ENCODE measurements at regions not wholly inside any gene's neighbourhood (a gene's known extent, or its start where the extent isn't known, plus 50 kb on each side); places are given as distances from the start of the nearest gene placed in this dataset.

- TF ChIP-seq, protein P1, sequence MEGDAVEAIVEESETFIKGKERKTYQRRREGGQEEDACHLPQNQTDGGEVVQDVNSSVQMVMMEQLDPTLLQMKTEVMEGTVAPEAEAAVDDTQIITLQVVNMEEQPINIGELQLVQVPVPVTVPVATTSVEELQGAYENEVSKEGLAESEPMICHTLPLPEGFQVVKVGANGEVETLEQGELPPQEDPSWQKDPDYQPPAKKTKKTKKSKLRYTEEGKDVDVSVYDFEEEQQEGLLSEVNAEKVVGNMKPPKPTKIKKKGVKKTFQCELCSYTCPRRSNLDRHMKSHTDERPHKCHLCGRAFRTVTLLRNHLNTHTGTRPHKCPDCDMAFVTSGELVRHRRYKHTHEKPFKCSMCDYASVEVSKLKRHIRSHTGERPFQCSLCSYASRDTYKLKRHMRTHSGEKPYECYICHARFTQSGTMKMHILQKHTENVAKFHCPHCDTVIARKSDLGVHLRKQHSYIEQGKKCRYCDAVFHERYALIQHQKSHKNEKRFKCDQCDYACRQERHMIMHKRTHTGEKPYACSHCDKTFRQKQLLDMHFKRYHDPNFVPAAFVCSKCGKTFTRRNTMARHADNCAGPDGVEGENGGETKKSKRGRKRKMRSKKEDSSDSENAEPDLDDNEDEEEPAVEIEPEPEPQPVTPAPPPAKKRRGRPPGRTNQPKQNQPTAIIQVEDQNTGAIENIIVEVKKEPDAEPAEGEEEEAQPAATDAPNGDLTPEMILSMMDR (IDR thresholded peaks at IDR 0.05; ENCODE audit: low read depth, low read length, poor library complexity, severe bottlenecking): no peak
- TF ChIP-seq EZH2phosphoT487 (IDR thresholded peaks at IDR 0.05; ENCODE audit: borderline replicate concordance, low read length): no peak
Observed at GRCh38 chr18:67864677-67865340, 348.3 kb upstream of the DSEL start.
